ENCODE measurements at regions not wholly inside any gene's neighbourhood (a gene's known extent, or its start where the extent isn't known, plus 50 kb on each side); places are given as distances from the start of the nearest gene placed in this dataset.

- TF ChIP-seq POLR2A (conservative IDR thresholded peaks at IDR 0.05): no peak
- TF ChIP-seq NCOA6 (IDR thresholded peaks at IDR 0.05): no peak
These were observed 113.3 kb downstream of the ADRB2 start for GRCh38 chr5:148939676-148940075.
